Spleen (tissue), 7 donors: ENCODE measurements at regions not wholly inside any gene's neighbourhood (a gene's known extent, or its start where the extent isn't known, plus 50 kb on each side); places are given as distances from the start of the nearest gene placed in this dataset.

Experiments used
- POLR2A ChIP-seq, 3 donors: fragments of 450-650 bp; IDR thresholded peaks; one replicate each; pipeline ENCODE4 v1.5.1; 2017; ENCODE audit warnings: antibody characterized with exemption in 3 of 3, mild to moderate bottlenecking in 1 of 3
- TF ChIP-seq, protein P1 (sequence below), 11 experiments: fragments of 200-600 bp in 7 of 11; fragments of 450-650 bp in 4 of 11; sonication (generic) in 4 of 11; IDR thresholded peaks in 8 of 11; conservative IDR thresholded peaks in 3 of 11; 1 replicate in 7 of 11; 2 replicates in 4 of 11; pipeline versions ENCODE4 v1.4.0 to v1.8.0; 2016 to 2021; ENCODE audit warnings: antibody characterized with exemption in 11 of 11, inconsistent platforms in 4 of 11, mild to moderate bottlenecking in 1 of 11
- donor health status: DM: no; HTN: no; CAD: no; lungs with moderate emphysema.
- donor health status: DM: no; HTN: no; CAD: no.
- donor health status: DM: no; HTN: no; CAD: no.

DNA sequence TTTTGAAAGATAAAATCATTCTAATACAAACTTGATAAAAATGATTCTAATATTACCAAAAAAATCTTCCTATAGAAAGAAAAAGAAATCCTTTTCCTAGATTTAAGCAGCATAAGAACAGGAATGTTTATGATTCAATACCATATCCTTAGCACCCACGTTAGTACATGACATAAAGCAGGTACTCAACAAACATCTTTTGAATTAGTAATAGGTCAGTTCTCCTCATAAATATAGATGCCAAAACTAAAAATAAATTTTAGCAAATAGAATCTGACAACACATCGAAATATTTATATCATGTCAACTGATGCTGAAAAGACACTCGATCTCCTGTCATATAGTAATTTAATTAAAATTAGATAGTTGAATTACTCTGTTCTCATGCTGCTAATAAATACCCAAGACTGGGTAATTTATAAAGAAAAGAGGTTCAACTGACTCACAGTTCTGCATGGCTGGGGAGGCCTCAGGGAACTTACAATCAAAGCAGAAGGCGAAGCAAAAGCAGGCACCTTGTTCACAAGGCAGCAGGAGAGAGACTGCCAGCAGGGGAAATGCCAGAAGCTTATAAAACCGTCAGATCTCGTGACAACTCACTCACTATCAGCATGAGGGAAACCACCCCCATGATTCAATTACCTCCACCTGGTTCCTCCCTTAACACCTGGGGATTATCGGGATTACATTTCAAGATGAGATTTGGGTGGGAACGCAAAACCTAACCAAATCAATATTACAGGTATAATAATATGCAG lies 191.8 kb downstream of the HTR7 start:
- TF ChIP-seq, protein P1, sequence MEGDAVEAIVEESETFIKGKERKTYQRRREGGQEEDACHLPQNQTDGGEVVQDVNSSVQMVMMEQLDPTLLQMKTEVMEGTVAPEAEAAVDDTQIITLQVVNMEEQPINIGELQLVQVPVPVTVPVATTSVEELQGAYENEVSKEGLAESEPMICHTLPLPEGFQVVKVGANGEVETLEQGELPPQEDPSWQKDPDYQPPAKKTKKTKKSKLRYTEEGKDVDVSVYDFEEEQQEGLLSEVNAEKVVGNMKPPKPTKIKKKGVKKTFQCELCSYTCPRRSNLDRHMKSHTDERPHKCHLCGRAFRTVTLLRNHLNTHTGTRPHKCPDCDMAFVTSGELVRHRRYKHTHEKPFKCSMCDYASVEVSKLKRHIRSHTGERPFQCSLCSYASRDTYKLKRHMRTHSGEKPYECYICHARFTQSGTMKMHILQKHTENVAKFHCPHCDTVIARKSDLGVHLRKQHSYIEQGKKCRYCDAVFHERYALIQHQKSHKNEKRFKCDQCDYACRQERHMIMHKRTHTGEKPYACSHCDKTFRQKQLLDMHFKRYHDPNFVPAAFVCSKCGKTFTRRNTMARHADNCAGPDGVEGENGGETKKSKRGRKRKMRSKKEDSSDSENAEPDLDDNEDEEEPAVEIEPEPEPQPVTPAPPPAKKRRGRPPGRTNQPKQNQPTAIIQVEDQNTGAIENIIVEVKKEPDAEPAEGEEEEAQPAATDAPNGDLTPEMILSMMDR (IDR thresholded peaks at IDR 0.05 in 8 of 11, conservative IDR thresholded peaks at IDR 0.05 in 3 of 11) = no peak
- no peak for TF ChIP-seq POLR2A (IDR thresholded peaks at IDR 0.05)
